GM12875 (cell line): ENCODE measurements at regions not wholly inside any gene's neighbourhood (a gene's known extent, or its start where the extent isn't known, plus 50 kb on each side); places are given as distances from the start of the nearest gene placed in this dataset.

ENCODE experiments used
- H3K4me3 ChIP-seq: one replicate; pipeline ENCODE4 v1.5.1; 2011; ENCODE audit warnings: low read depth, low read length, control low read depth
- TF ChIP-seq, protein P1 (sequence below): IDR thresholded peaks from 2 replicates; pipeline ENCODE4 v1.5.1; 2011; ENCODE audit warnings: low read depth, mild to moderate bottlenecking, control low read depth, inconsistent platforms, low read length, moderate library complexity, borderline replicate concordance; ENCODE audit not compliant: insufficient read depth

GRCh38 chr13:74973935-74974879 is 507.8 kb downstream of the TBC1D4 start:
- TF ChIP-seq, protein P1, sequence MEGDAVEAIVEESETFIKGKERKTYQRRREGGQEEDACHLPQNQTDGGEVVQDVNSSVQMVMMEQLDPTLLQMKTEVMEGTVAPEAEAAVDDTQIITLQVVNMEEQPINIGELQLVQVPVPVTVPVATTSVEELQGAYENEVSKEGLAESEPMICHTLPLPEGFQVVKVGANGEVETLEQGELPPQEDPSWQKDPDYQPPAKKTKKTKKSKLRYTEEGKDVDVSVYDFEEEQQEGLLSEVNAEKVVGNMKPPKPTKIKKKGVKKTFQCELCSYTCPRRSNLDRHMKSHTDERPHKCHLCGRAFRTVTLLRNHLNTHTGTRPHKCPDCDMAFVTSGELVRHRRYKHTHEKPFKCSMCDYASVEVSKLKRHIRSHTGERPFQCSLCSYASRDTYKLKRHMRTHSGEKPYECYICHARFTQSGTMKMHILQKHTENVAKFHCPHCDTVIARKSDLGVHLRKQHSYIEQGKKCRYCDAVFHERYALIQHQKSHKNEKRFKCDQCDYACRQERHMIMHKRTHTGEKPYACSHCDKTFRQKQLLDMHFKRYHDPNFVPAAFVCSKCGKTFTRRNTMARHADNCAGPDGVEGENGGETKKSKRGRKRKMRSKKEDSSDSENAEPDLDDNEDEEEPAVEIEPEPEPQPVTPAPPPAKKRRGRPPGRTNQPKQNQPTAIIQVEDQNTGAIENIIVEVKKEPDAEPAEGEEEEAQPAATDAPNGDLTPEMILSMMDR, result no peak
- no peak overlapping the region for H3K4me3 ChIP-seq

DNA sequence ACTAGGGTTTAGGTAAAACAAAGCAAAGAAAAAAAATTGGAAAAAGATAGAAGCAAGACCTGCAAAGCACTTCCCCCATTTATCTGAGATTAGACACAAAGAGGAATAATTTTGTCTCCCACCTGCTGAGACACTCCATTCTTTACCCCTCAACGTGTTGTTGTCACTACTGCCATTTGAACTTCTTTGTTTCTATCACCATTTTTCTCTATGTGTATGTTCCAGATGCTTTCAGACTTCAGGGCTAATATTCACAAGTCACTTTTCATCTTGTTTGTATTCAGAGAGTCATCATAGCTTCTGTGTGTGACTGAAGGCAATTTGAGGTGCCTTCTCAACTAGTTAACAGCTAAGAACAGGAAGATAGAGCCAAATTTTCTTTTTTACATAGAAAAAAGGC is 512.5 kb downstream of the TBC1D4 start:
- no peak overlapping the region for H3K4me3 ChIP-seq
- TF ChIP-seq, protein P1, result no peak

- TF ChIP-seq, protein P1, result no peak
- no peak overlapping the region for H3K4me3 ChIP-seq
Measured at GRCh38 chr13:74966814-74967424, 515.0 kb downstream of the TBC1D4 start.

GRCh38 chr13:74966275-74966674 is 515.7 kb downstream of the TBC1D4 start:
- TF ChIP-seq, protein P1, result no peak
- H3K4me3 ChIP-seq, result no peak overlapping the region

DNA sequence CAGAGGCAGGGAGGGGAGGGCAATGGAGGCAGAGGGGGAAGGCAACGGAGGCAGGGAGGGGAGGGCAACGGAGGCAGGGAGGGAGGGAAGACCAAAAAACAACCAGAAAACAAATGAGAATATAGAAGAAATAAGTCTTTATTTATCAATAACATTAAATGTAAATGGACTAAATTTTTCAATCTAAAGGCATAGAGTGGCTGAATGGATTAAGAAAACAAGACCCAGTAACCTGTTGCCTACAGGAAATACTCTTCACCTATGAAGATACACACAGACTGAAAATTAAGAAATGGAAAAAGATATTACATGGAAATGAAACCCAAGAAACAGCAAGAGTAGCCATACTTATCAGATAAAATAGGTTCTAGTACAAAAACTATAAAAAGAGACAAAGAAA is 536.3 kb downstream of the TBC1D4 start:
- TF ChIP-seq, protein P1, result no peak
- H3K4me3 ChIP-seq, result no peak overlapping the region

- no peak overlapping the region for H3K4me3 ChIP-seq
- TF ChIP-seq, protein P1, result no peak
Measured at GRCh38 chr13:74931698-74932433, 550.1 kb downstream of the TBC1D4 start.
